CD4-positive, alpha-beta T cell treated with Interleukin-15 for 1 hour (primary cell): ENCODE measurements at regions not wholly inside any gene's neighbourhood (a gene's known extent, or its start where the extent isn't known, plus 50 kb on each side); places are given as distances from the start of the nearest gene placed in this dataset.
"Not testable (repeated sequence)": the region's sequence is repeated elsewhere in the genome, so short reads cannot be mapped to it uniquely, and the experiment has no call there.

Experiments used
- DNase-seq: peaks from one replicate; pipeline ENCODE4 v3.0.0-alpha.2; 2020

- no peak for DNase-seq
Observed at GRCh38 chr14:55769877-55770276, 189.9 kb downstream of the KTN1 start.

- no peak for DNase-seq
Observed at GRCh38 chr14:55771242-55771981, 191.4 kb downstream of the KTN1 start.

- DNase-seq = no peak
Observed at GRCh38 chr14:55772486-55772885, 192.5 kb downstream of the KTN1 start.

- no peak for DNase-seq
Observed at GRCh38 chr14:55773312-55773711, 193.3 kb downstream of the KTN1 start.

DNA sequence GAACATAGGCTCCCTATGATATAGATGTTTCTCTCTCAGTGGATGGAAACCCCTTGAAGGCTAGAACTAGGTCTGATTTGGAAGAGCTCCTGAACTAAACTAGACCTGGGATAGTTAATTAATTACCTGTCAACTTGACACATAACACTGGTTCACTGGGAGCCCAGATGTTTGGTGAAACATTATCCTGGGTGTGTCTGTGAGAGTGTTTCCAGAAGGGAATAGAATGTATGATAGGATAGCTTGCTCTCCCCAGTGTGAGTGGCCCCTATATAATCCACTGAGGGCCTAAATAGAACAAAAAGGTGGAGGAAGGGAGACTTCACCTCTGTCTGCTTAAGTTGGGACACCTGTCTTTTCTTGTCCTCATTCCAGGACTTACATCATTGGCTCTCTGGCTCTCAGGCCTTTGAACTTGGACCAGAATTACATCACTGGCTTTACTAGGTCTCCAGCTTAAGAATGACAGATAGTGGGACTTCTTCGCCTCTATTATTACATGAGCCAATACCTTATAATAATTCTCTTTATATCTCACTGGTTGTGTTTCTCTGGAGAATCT is 194.1 kb downstream of the KTN1 start:
- DNase-seq = no peak

GRCh38 chr14:55777877-55778276 is 197.9 kb downstream of the KTN1 start:
- no peak for DNase-seq

DNA sequence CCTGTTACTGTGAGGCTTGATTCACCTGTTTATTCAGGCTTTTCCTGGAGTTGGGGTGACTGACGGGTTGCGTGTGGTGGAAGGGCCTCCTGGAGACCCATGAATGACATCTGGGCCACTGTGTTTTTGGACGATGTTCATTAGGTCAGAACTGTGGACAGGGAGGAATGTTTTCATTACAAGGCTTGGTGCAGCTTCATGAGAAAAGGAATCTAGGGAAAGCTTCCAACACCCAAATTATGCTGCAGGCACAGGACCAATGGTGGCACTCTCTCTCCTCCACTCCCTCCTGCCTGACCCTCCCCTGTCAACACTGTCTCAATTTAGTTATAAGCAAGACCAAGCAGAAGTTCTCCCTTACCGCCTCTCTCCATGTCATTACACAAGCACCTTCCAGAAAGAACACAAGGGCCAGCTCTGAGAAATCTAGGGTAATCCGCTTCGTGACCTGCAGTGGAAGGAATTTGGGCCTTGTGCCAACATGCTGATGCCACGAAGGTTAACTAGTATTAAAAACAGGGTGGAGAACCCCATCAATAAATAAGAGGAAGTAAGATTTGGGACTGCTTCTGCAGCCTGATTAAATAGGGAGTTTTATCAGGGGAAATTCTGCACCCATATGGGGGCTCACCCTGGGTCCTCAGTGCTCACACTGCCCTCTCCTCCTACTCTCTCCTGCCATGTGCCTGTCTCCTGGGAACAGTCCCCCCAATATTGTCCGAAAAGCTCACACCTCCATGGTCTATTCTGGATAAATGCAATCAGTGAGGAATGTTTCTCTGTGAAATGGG is 200.3 kb downstream of the KTN1 start:
- DNase-seq = no peak

DNA sequence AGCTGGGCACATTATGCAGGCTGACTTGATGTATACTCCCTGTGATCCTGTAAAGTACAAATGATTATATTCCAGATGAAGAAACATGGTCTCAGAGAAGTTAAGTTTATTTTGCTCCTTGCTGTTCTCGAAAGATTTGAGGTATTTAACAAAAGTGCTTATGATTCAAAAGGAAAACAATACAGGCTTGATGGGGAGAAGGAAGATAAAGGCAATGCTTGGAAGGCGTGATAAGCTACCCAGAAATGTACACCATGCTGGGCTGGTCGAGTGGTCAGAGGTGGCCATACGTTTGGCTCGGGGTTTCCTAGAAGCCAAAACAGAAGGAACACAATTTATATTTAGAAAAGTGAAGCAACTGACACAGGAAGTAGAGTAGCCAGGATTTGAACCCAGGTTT is 201.0 kb downstream of the KTN1 start:
- DNase-seq = no peak

DNA sequence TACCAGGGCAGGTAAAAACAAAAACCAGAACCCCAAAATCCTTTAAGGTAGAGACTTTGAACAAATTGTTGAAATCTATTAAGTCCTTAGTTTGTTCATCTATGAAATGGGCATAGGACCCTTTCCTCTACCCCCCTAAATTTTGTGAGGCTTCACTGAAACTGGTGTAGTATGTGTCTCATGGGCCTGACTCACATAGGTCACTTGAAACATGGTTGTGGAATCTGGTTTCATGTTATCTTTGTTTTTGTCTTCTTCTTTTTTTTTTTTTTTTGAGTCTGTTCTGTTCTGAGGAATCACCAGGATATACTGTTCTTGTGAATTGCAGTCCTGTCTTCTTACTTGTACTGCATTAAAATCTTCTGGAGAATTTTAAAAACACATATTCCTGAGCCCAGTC is 202.2 kb downstream of the KTN1 start:
- no peak for DNase-seq

GRCh38 chr14:55789406-55789805 is 209.4 kb downstream of the KTN1 start:
- DNase-seq = no peak

- DNase-seq = no peak
Observed at GRCh38 chr14:55794655-55795595, 214.9 kb downstream of the KTN1 start.

DNA sequence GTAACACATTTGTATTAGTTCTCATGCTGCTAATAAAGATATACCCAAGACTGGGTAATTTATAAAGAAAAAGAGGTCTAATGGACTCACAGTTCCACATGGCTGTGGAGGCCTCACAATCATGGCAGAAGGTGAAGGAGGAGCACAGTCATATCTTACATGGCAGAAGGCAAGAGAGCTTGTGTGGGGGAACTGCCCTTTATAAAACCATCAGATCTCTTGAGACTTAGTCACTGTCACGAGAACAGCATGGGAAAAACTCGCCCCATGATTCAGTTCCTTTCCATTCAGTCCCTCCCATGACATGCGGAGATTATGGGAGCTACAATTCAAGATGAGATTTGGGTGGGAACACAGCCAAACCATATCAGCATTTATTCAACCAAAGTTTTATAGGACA is 216.5 kb downstream of the KTN1 start:
- DNase-seq = not testable (repeated sequence)

DNA sequence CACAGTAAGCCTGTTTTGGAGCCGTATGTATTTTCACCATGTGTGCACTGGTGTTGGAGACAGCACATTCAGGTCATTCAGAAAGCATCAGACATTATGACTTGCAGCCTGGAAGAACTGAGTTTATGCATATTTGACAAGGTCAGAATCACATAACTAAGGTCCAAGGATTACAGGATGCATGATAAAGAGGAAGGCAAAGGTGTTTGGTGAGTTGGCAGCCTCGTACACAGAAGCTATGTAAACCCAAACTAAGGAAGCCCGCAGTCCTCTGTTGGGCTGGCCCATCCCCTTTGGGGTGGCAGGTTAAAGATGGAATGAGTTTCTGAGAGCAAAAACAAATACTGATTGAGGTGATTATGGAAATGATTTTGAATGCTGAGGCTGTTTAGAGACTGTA is 218.4 kb downstream of the KTN1 start:
- DNase-seq = no peak

GRCh38 chr14:55799508-55800095 is 219.6 kb downstream of the KTN1 start:
- no peak for DNase-seq

GRCh38 chr14:55800156-55800785 is 220.3 kb downstream of the KTN1 start:
- DNase-seq = no peak

DNA sequence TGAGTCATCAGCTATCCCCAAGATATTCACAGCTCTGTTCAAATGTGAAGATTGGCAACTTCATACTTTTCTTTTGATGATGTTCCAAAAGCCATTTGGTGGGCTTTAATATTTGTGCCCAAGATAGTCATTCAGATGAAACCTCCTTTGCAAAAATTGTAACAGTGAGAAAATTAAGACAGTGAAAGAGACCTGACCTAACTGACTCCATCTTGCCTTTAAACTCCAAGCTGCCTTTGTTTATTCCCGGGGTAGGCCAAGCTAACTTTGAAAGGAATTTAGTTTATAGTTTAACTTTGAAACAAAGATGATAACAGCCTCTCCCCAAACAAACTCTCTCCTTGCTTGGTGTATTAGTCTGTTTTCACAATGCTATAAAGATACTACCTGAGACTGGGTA is 221.1 kb downstream of the KTN1 start:
- DNase-seq = no peak

- no peak for DNase-seq
Observed at GRCh38 chr14:55802986-55803872, 223.2 kb downstream of the KTN1 start.

DNA sequence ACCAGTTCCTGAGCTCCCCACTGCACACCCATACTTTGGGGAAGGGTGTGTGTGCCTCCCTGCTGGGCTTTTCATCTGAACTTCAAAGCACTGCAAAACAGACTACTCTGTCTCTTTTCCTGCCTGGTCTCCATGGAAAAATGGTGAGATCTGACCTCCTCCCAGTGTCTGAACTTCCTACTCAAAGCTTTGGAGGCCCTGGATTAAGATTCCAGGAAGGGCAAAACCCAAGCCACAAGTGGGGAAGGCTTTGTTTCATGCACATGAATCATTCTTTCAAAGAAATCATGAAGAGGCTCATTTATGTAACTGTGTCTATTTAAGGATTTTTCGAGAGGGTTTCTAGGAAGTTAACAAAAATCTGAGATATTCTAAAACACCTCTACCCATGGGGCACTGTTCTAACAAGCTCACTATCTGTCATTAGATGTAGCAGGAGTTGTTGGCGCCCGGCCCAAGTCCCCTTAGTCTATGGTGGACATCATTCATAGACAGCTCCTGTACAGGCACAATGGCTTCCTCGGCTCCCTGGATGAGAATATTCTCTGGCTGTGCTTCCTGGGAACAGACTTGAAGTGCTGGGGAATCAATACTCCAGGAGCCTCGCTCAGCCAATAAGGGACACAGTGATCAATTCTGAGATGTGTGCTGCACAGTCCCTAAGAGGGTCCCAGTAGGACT is 224.0 kb downstream of the KTN1 start:
- DNase-seq = no peak

- DNase-seq = no peak
Observed at GRCh38 chr14:55805250-55805649, 225.2 kb downstream of the KTN1 start.
